ENCODE measurements at regions not wholly inside any gene's neighbourhood (a gene's known extent, or its start where the extent isn't known, plus 50 kb on each side); places are given as distances from the start of the nearest gene placed in this dataset.

GRCh38 chr5:109567374-109568044 is 122.2 kb upstream of the MAN2A1 start:
- DNase-seq, result no peak
- H3K36me3 ChIP-seq (replicated peaks in 1 of 2; ENCODE audit: control extremely low read depth in 1 of 2, control insufficient read depth in 1 of 2, extremely low read depth in 1 of 2, insufficient read depth in 2 of 2, low read length in 1 of 2), result no peaks in the 10 kb centered on the region
- no peaks in the 10 kb centered on the region for H3K4me1 Mint-ChIP-seq
- TF ChIP-seq CTCF (IDR thresholded peaks at IDR 0.05) (no peak), EZH2 (IDR thresholded peaks at IDR 0.05; ENCODE audit: borderline replicate concordance, insufficient read depth, low read depth, low read length, poor library complexity, severe bottlenecking) (no peak)
- H3K4me1 ChIP-seq (ENCODE audit: control insufficient read depth in 2 of 2, insufficient read depth in 2 of 2, low read length in 2 of 2), result no peaks in the 10 kb centered on the region
- H4K20me1 ChIP-seq (ENCODE audit: control insufficient read depth, insufficient read depth, low read length, poor library complexity, severe bottlenecking), result no peaks in the 10 kb centered on the region
- no peak overlapping the region for H3K4me3 Mint-ChIP-seq
- no peak for ATAC-seq (ENCODE audit: low read depth)
- H3K79me2 ChIP-seq (ENCODE audit: control insufficient read depth, insufficient read depth, low read length), result no peaks in the 10 kb centered on the region
- H3K9me3 ChIP-seq (ENCODE audit: control extremely low read depth in 1 of 3, control insufficient read depth in 2 of 3, insufficient read depth in 1 of 3, low read length in 2 of 3), result peaks cover 0 to 3% (median 0%) of the 10 kb centered on the region in 3 donors
- no peaks in the 10 kb centered on the region for H3K27me3 ChIP-seq (replicated peaks in 1 of 4; ENCODE audit: control extremely low read depth in 1 of 4, control insufficient read depth in 3 of 4, insufficient read depth in 4 of 4, low read length in 3 of 4)
- no peaks in the 10 kb centered on the region for H3K9me3 Mint-ChIP-seq (ENCODE audit: insufficient read depth)
- no peak overlapping the region for H3K4me2 ChIP-seq (replicated peaks; ENCODE audit: low read depth, low read length, poor library complexity, severe bottlenecking)
- H3K9ac ChIP-seq (ENCODE audit: low read length), result no peak overlapping the region
- ChIA-PET POLR2A (no interaction called here), CTCF (no interaction called here)
- WGBS (ENCODE audit: insufficient coverage), result 87% methylated on average over 5 of the region's 7 CpGs
- H3K27me3 Mint-ChIP-seq, result peaks cover 19% of the 10 kb centered on the region
- no peak overlapping the region for H3K27ac ChIP-seq (ENCODE audit: low read length in 2 of 2)
- H3K27ac Mint-ChIP-seq, result no peak overlapping the region
- intact Hi-C loops (cut with micrococcal nuclease), result no loop called here
- no peak overlapping the region for H3K4me3 ChIP-seq (ENCODE audit: control extremely low read depth in 1 of 5, extremely low read depth in 1 of 5, insufficient read depth in 1 of 5, low read depth in 2 of 5, low read length in 4 of 5)
- no peak overlapping the region for H2AFZ ChIP-seq (ENCODE audit: insufficient read depth, low read depth, low read length, poor library complexity, severe bottlenecking)

GRCh38 chr5:109566361-109566760 is 123.4 kb upstream of the MAN2A1 start:
- DNase-seq (no peak), ATAC-seq (ENCODE audit: low read depth) (no peak)
- no peak overlapping the region for H3K27ac ChIP-seq (ENCODE audit: low read length in 2 of 2)
- H2AFZ ChIP-seq (ENCODE audit: insufficient read depth, low read depth, low read length, poor library complexity, severe bottlenecking), result no peak overlapping the region
- H3K4me3 ChIP-seq (ENCODE audit: control extremely low read depth in 1 of 5, extremely low read depth in 1 of 5, insufficient read depth in 1 of 5, low read depth in 2 of 5, low read length in 4 of 5), result no peak overlapping the region
- H3K27me3 ChIP-seq (replicated peaks in 1 of 4; ENCODE audit: control extremely low read depth in 1 of 4, control insufficient read depth in 3 of 4, insufficient read depth in 4 of 4, low read length in 3 of 4), result no peaks in the 10 kb centered on the region
- H3K4me2 ChIP-seq (replicated peaks; ENCODE audit: low read depth, low read length, poor library complexity, severe bottlenecking), result no peak overlapping the region
- ChIA-PET CTCF (no interaction called here), POLR2A (no interaction called here)
- H3K9me3 Mint-ChIP-seq (ENCODE audit: insufficient read depth), result no peaks in the 10 kb centered on the region
- WGBS (ENCODE audit: insufficient coverage), result no CpG with 5 or more reads among the region's 2 CpGs
- H3K9ac ChIP-seq (ENCODE audit: low read length), result no peak overlapping the region
- peaks cover 18% of the 10 kb centered on the region for H3K27me3 Mint-ChIP-seq
- no peaks in the 10 kb centered on the region for H3K36me3 ChIP-seq (replicated peaks in 1 of 2; ENCODE audit: control extremely low read depth in 1 of 2, control insufficient read depth in 1 of 2, extremely low read depth in 1 of 2, insufficient read depth in 2 of 2, low read length in 1 of 2)
- peaks cover 0 to 3% (median 0%) of the 10 kb centered on the region in 3 donors for H3K9me3 ChIP-seq (ENCODE audit: control extremely low read depth in 1 of 3, control insufficient read depth in 2 of 3, insufficient read depth in 1 of 3, low read length in 2 of 3)
- H3K79me2 ChIP-seq (ENCODE audit: control insufficient read depth, insufficient read depth, low read length), result no peaks in the 10 kb centered on the region
- TF ChIP-seq EZH2 (IDR thresholded peaks at IDR 0.05; ENCODE audit: borderline replicate concordance, insufficient read depth, low read depth, low read length, poor library complexity, severe bottlenecking) (no peak), CTCF (IDR thresholded peaks at IDR 0.05) (no peak)
- H3K4me1 Mint-ChIP-seq, result no peaks in the 10 kb centered on the region
- H4K20me1 ChIP-seq (ENCODE audit: control insufficient read depth, insufficient read depth, low read length, poor library complexity, severe bottlenecking), result no peaks in the 10 kb centered on the region
- no peak overlapping the region for H3K27ac Mint-ChIP-seq
- intact Hi-C loops (cut with micrococcal nuclease), result no loop called here
- H3K4me1 ChIP-seq (ENCODE audit: control insufficient read depth in 2 of 2, insufficient read depth in 2 of 2, low read length in 2 of 2), result no peaks in the 10 kb centered on the region
- H3K4me3 Mint-ChIP-seq, result no peak overlapping the region

Data from B cell (primary cell).